ENCODE measurements at regions not wholly inside any gene's neighbourhood (a gene's known extent, or its start where the extent isn't known, plus 50 kb on each side); places are given as distances from the start of the nearest gene placed in this dataset.

- H4K20me1 ChIP-seq (ENCODE audit: insufficient read depth, low read length) = no peaks in the 10 kb centered on the region
- H3K4me3 ChIP-seq (ENCODE audit: low read length) = no peak overlapping the region
- peaks cover 5% of the 10 kb centered on the region for H3K4me1 ChIP-seq (ENCODE audit: low read length)
- TF ChIP-seq EZH2phosphoT487 (IDR thresholded peaks at IDR 0.05; ENCODE audit: low read depth) (no peak), CTCF (IDR thresholded peaks at IDR 0.05; ENCODE audit: low read depth, low read length) (no peak)
- no peak overlapping the region for H3K9ac ChIP-seq (ENCODE audit: low read length)
- H3K27ac ChIP-seq (ENCODE audit: low read length) = no peak overlapping the region
- no peak overlapping the region for H3K4me2 ChIP-seq (ENCODE audit: low read length)
- no peak overlapping the region for H2AFZ ChIP-seq (ENCODE audit: low read depth, low read length)
- no peaks in the 10 kb centered on the region for H3K36me3 ChIP-seq (replicated peaks; ENCODE audit: low read depth, low read length)
- no peaks in the 10 kb centered on the region for H3K9me3 ChIP-seq (ENCODE audit: insufficient read depth, low read length)
- no peaks in the 10 kb centered on the region for H3K27me3 ChIP-seq (ENCODE audit: low read depth, low read length)
- no peaks in the 10 kb centered on the region for H3K79me2 ChIP-seq (ENCODE audit: low read length)
Measured at GRCh38 chr1:106292130-106292529, 764.3 kb upstream of the PRMT6 start.

GRCh38 chr1:106296431-106296830 lies 760.0 kb upstream of the PRMT6 start:
- TF ChIP-seq EZH2phosphoT487 (IDR thresholded peaks at IDR 0.05; ENCODE audit: low read depth) (no peak), CTCF (IDR thresholded peaks at IDR 0.05; ENCODE audit: low read depth, low read length) (no peak)
- Histone ChIP-seq H3K27ac (ENCODE audit: low read length) (no peak overlapping the region), H3K9ac (ENCODE audit: low read length) (no peak overlapping the region), H3K4me2 (ENCODE audit: low read length) (peak overlapping the region; percentile 73), H3K4me3 (ENCODE audit: low read length) (0 out of 2 replicates have a peak overlapping the region, but pooled peaks have one; percentile 59), H3K79me2 (ENCODE audit: low read length) (no peaks in the 10 kb centered on the region), H3K27me3 (ENCODE audit: low read depth, low read length) (no peaks in the 10 kb centered on the region), H3K36me3 (replicated peaks; ENCODE audit: low read depth, low read length) (no peaks in the 10 kb centered on the region), H2AFZ (ENCODE audit: low read depth, low read length) (peak overlapping the region; percentile 67; the same call in 1 of the 2 replicates), H3K9me3 (ENCODE audit: insufficient read depth, low read length) (no peaks in the 10 kb centered on the region), H4K20me1 (ENCODE audit: insufficient read depth, low read length) (no peaks in the 10 kb centered on the region), H3K4me1 (ENCODE audit: low read length) (peaks cover 5% of the 10 kb centered on the region)

GRCh38 chr1:106304106-106304505 lies 752.4 kb upstream of the PRMT6 start:
- Histone ChIP-seq H3K9me3 (ENCODE audit: insufficient read depth, low read length) (no peaks in the 10 kb centered on the region), H3K27me3 (ENCODE audit: low read depth, low read length) (no peaks in the 10 kb centered on the region), H3K27ac (ENCODE audit: low read length) (no peak overlapping the region), H3K79me2 (ENCODE audit: low read length) (no peaks in the 10 kb centered on the region), H3K4me2 (ENCODE audit: low read length) (no peak overlapping the region), H3K36me3 (replicated peaks; ENCODE audit: low read depth, low read length) (no peaks in the 10 kb centered on the region), H4K20me1 (ENCODE audit: insufficient read depth, low read length) (no peaks in the 10 kb centered on the region), H3K4me1 (ENCODE audit: low read length) (no peaks in the 10 kb centered on the region), H3K4me3 (ENCODE audit: low read length) (no peak overlapping the region), H2AFZ (ENCODE audit: low read depth, low read length) (no peak overlapping the region), H3K9ac (ENCODE audit: low read length) (no peak overlapping the region)
- TF ChIP-seq EZH2phosphoT487 (IDR thresholded peaks at IDR 0.05; ENCODE audit: low read depth) (no peak), CTCF (IDR thresholded peaks at IDR 0.05; ENCODE audit: low read depth, low read length) (no peak)

GRCh38 chr1:106319612-106320011 lies 736.9 kb upstream of the PRMT6 start:
- Histone ChIP-seq H4K20me1 (ENCODE audit: insufficient read depth, low read length) (no peaks in the 10 kb centered on the region), H3K36me3 (replicated peaks; ENCODE audit: low read depth, low read length) (no peaks in the 10 kb centered on the region), H3K27ac (ENCODE audit: low read length) (no peak overlapping the region), H3K9ac (ENCODE audit: low read length) (no peak overlapping the region), H3K4me2 (ENCODE audit: low read length) (no peak overlapping the region), H3K9me3 (ENCODE audit: insufficient read depth, low read length) (no peaks in the 10 kb centered on the region), H3K4me1 (ENCODE audit: low read length) (no peaks in the 10 kb centered on the region), H3K4me3 (ENCODE audit: low read length) (no peak overlapping the region), H3K27me3 (ENCODE audit: low read depth, low read length) (no peaks in the 10 kb centered on the region), H3K79me2 (ENCODE audit: low read length) (no peaks in the 10 kb centered on the region), H2AFZ (ENCODE audit: low read depth, low read length) (no peak overlapping the region)
- TF ChIP-seq CTCF (IDR thresholded peaks at IDR 0.05; ENCODE audit: low read depth, low read length) (no peak), EZH2phosphoT487 (IDR thresholded peaks at IDR 0.05; ENCODE audit: low read depth) (no peak)

All from OCI-LY3 (cell line).